Ishikawa (cell line): ENCODE measurements at regions not wholly inside any gene's neighbourhood (a gene's known extent, or its start where the extent isn't known, plus 50 kb on each side); places are given as distances from the start of the nearest gene placed in this dataset.

Experiments
- CEBPB ChIP-seq: IDR thresholded peaks from 2 replicates; pipeline ENCODE4 v1.6.1; 2012
- CREB1 ChIP-seq: IDR thresholded peaks from 2 replicates; pipeline ENCODE4 v1.6.1; 2012; ENCODE audit warnings: low read depth
- EGR1 ChIP-seq: IDR thresholded peaks from 2 replicates; pipeline ENCODE4 v1.6.1; 2012
- EP300 ChIP-seq: IDR thresholded peaks from 2 replicates; pipeline ENCODE4 v1.6.1; 2012; ENCODE audit warnings: borderline replicate concordance
- FOXM1 ChIP-seq: IDR thresholded peaks from 2 replicates; pipeline ENCODE4 v1.6.1; 2012; ENCODE audit warnings: low read depth, borderline replicate concordance
- MAX ChIP-seq: IDR thresholded peaks from 2 replicates; pipeline ENCODE4 v1.6.1; 2012
- NFIC ChIP-seq: IDR thresholded peaks from 2 replicates; pipeline ENCODE4 v1.6.1; 2012
- RAD21 ChIP-seq: IDR thresholded peaks from 2 replicates; pipeline ENCODE4 v1.6.1; 2012; ENCODE audit warnings: low read depth
- REST ChIP-seq: IDR thresholded peaks from 2 replicates; pipeline ENCODE4 v1.6.1; 2012; ENCODE audit warnings: low read depth, mild to moderate bottlenecking
- TAF1 ChIP-seq: IDR thresholded peaks from 2 replicates; pipeline ENCODE4 v1.6.1; 2012; ENCODE audit warnings: low read depth, mild to moderate bottlenecking
- TCF12 ChIP-seq: IDR thresholded peaks from 2 replicates; pipeline ENCODE4 v1.6.1; 2012; ENCODE audit warnings: low read depth
- TEAD4 ChIP-seq: IDR thresholded peaks from 2 replicates; pipeline ENCODE4 v1.6.1; 2012
- USF1 ChIP-seq: IDR thresholded peaks from 2 replicates; pipeline ENCODE4 v1.6.1; 2012
- YY1 ChIP-seq: IDR thresholded peaks from 2 replicates; pipeline ENCODE4 v1.6.1; 2012; ENCODE audit warnings: low read depth
- ZBTB7A ChIP-seq: IDR thresholded peaks from 2 replicates; pipeline ENCODE4 v1.6.1; 2012; ENCODE audit warnings: low read depth

- TF ChIP-seq TAF1 (no peak), RAD21 (peak; percentile 50), MAX (no peak), TCF12 (no peak), CREB1 (no peak)
Measured at GRCh38 chr3:71987089-71987735, 202.3 kb upstream of the PROK2 start.

GRCh38 chr3:71986606-71987005 is 201.7 kb upstream of the PROK2 start:
- TF ChIP-seq EP300: no peak

GRCh38 chr3:71984843-71985613 is 200.1 kb upstream of the PROK2 start:
- no peak for TF ChIP-seq ZBTB7A
- no peak for TF ChIP-seq EP300
- no peak for TF ChIP-seq CREB1
- TF ChIP-seq NFIC: no peak
- TF ChIP-seq MAX: no peak
- no peak for TF ChIP-seq RAD21

GRCh38 chr3:71983694-71984093 is 198.7 kb upstream of the PROK2 start:
- TF ChIP-seq EP300 (no peak), YY1 (no peak), TCF12 (no peak), USF1 (no peak), CREB1 (no peak), EGR1 (no peak), TEAD4 (no peak), MAX (no peak), CEBPB (no peak), FOXM1 (no peak), RAD21 (no peak), NFIC (no peak), TAF1 (no peak)

GRCh38 chr3:71982506-71983258 is 197.7 kb upstream of the PROK2 start:
- TF ChIP-seq NFIC (0 out of 2 replicates have a peak, but pooled peaks have one; percentile 19), TEAD4 (peak; percentile 39; the same call in 1 of the 2 replicates)

- TF ChIP-seq REST: no peak
- TF ChIP-seq TEAD4: no peak
- TF ChIP-seq FOXM1: no peak
- no peak for TF ChIP-seq CEBPB
- TF ChIP-seq EP300: no peak
- TF ChIP-seq NFIC: no peak
- TF ChIP-seq TAF1: no peak
- no peak for TF ChIP-seq TCF12
- no peak for TF ChIP-seq EGR1
- no peak for TF ChIP-seq ZBTB7A
- no peak for TF ChIP-seq RAD21
- no peak for TF ChIP-seq USF1
- no peak for TF ChIP-seq YY1
- no peak for TF ChIP-seq MAX
- TF ChIP-seq CREB1: no peak
Measured at GRCh38 chr3:71979175-71979574, 194.2 kb upstream of the PROK2 start.

GRCh38 chr3:71978150-71978721 is 193.3 kb upstream of the PROK2 start:
- no peak for TF ChIP-seq CEBPB
- no peak for TF ChIP-seq MAX
- no peak for TF ChIP-seq TEAD4
- no peak for TF ChIP-seq TCF12
- TF ChIP-seq FOXM1: no peak
- TF ChIP-seq TAF1: no peak
- no peak for TF ChIP-seq EGR1
- TF ChIP-seq EP300: no peak
- TF ChIP-seq ZBTB7A: no peak
- TF ChIP-seq RAD21: no peak
- TF ChIP-seq NFIC: no peak
- TF ChIP-seq REST: no peak
- no peak for TF ChIP-seq YY1
- TF ChIP-seq CREB1: no peak
- no peak for TF ChIP-seq USF1
